BLaER1 treated with 17β-estradiol and CSF1 and Interleukin-3, amounts not matched to agents 10 nM and 100 nM (cell line): ENCODE measurements at regions not wholly inside any gene's neighbourhood (a gene's known extent, or its start where the extent isn't known, plus 50 kb on each side); places are given as distances from the start of the nearest gene placed in this dataset.
A peak's percentile ranks its signal among the peaks of the same experiment; 100 is the strongest.
"Not testable (repeated sequence)": the region's sequence is repeated elsewhere in the genome, so short reads cannot be mapped to it uniquely, and the experiment has no call there.

Source experiments
- H3K27ac ChIP-seq, 11 experiments: shearing (Covaris generic); formaldehyde crosslinking; 2 replicates each; pipeline ENCODE4 v1.8.1; 2022
- H3K27me3 ChIP-seq, 11 experiments: shearing (Covaris generic); formaldehyde crosslinking; 2 replicates each; pipeline ENCODE4 v1.8.1; 2022
- H3K36me3 ChIP-seq, 11 experiments: shearing (Covaris generic); formaldehyde crosslinking; 2 replicates each; pipeline ENCODE4 v1.8.1; 2022
- H3K4me1 ChIP-seq, 10 experiments: shearing (Covaris generic); formaldehyde crosslinking; 2 replicates each; pipeline ENCODE4 v1.8.1; 2022
- H3K4me2 ChIP-seq, 11 experiments: shearing (Covaris generic); formaldehyde crosslinking; 2 replicates each; pipeline ENCODE4 v1.8.1; 2022
- H3K4me3 ChIP-seq, 10 experiments: shearing (Covaris generic); formaldehyde crosslinking; 2 replicates each; pipeline ENCODE4 v1.8.1; 2022
- H3K9ac ChIP-seq, 11 experiments: shearing (Covaris generic); formaldehyde crosslinking; 2 replicates each; pipeline ENCODE4 v1.8.1; 2022
- H3K9me3 ChIP-seq, 11 experiments: shearing (Covaris generic); formaldehyde crosslinking; replicated peaks in 1 of 11; 2 replicates each; pipeline ENCODE4 v1.8.1; 2022
- H4K20me1 ChIP-seq, 11 experiments: shearing (Covaris generic); formaldehyde crosslinking; 2 replicates each; pipeline ENCODE4 v1.8.1; 2022
- Cebpa-rat ChIP-seq, 11 experiments: shearing (Covaris generic); IDR thresholded peaks; 2 replicates each; pipeline ENCODE4 v1.8.1; 2022

DNA sequence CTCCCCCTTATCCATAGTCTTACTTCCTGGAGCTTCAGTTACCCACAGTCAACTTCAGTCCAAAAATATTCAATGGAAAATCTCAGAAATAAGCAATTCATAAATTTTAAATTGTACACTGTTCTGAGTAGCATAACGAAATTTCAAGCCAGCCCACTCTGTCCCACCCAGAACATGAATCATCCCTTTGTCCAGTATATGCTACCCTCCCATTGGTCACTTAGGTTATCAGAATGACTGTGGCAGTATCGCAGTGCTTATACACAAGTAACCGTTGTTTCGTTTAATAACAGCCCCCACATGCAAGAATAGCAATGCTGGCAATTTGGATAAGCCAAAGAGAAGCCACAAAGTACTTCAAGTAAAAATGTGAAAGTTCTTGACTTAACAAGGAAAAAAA lies 325.3 kb upstream of the ADAMTS9 start:
- peaks cover 0 to 2% (median 0%) of the 10 kb centered on the region in 11 experiments; a peak in 1 of 22 replicates for H3K27me3 ChIP-seq

DNA sequence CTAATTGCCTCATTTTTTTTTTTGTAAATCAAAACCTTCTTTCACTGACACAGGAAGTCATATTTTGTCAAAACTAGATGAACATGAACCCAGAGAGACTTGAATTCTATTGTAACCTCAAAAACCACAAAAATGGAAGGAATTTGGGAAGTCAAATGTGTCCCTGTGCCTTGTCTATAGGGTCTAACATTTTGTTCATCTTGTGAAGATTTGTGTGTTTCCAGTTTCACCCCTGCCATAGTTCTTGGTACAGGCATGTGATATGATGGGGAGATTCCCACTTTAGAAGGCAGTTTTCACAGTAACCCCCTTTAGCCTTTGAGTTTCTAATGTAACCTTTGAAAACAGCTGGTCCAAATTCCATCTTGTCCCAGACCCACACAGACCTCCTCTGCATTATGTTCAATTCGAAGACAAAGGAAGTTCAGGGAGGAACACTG lies 318.5 kb upstream of the ADAMTS9 start:
- H3K27ac ChIP-seq = no peak overlapping the region

More for the DNA sequence above, 325.3 kb upstream of the ADAMTS9 start:
- H4K20me1 ChIP-seq = no peaks in the 10 kb centered on the region
- H3K36me3 ChIP-seq = no peaks in the 10 kb centered on the region
- no peak overlapping the region for H3K27ac ChIP-seq
- no peak overlapping the region for H3K4me2 ChIP-seq
- peaks cover 0 to 10% (median 0%) of the 10 kb centered on the region in 10 experiments; a peak in 5 of 20 replicates for H3K4me1 ChIP-seq
- no peak overlapping the region for H3K9ac ChIP-seq
- no peak overlapping the region for H3K4me3 ChIP-seq
- peaks cover 0 to 14% (median 6%) of the 10 kb centered on the region in 11 experiments; a peak in 11 of 22 replicates for H3K9me3 ChIP-seq
- TF ChIP-seq Cebpa-rat (IDR thresholded peaks at IDR 0.05) = no peak

DNA sequence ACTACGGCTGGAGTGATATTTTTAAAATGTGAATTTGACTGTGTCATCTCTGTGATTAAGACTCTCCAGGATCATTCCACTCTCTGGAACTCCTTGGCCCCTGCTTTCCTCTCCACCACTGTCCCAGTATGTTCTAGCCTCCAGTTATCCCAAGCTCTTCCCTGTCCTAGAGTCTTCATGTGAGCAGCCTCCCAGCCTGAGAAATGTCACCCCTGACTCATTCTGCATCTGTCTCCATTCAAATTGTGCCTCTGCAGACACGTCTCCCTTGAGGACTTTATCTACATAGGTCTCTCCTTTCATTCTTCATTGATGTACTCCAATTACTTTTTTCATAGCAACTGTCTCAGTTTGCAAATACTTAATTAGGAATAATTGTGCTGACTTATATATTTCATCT lies 317.7 kb upstream of the ADAMTS9 start:
- Histone ChIP-seq H3K27ac (no peak overlapping the region), H3K4me1 (peaks cover 6 to 28% (median 15%) of the 10 kb centered on the region in 10 experiments; a peak in 19 of 20 replicates), H3K9me3 (no peaks in the 10 kb centered on the region), H4K20me1 (no peaks in the 10 kb centered on the region), H3K36me3 (no peaks in the 10 kb centered on the region), H3K4me2 (no peak overlapping the region), H3K9ac (no peak overlapping the region), H3K4me3 (no peak overlapping the region), H3K27me3 (peaks cover 0 to 17% (median 0%) of the 10 kb centered on the region in 11 experiments; a peak in 1 of 22 replicates)
- TF ChIP-seq Cebpa-rat (IDR thresholded peaks at IDR 0.05) = no peak

More for the DNA sequence above, 318.5 kb upstream of the ADAMTS9 start:
- Histone ChIP-seq H3K4me1 (peaks cover 6 to 28% (median 15%) of the 10 kb centered on the region in 10 experiments; a peak in 19 of 20 replicates), H3K9ac (no peak overlapping the region), H3K27me3 (peaks cover 0 to 17% (median 0%) of the 10 kb centered on the region in 11 experiments; a peak in 1 of 22 replicates), H3K9me3 (no peaks in the 10 kb centered on the region), H4K20me1 (no peaks in the 10 kb centered on the region), H3K36me3 (no peaks in the 10 kb centered on the region), H3K4me3 (no peak overlapping the region), H3K4me2 (no peak overlapping the region)
- no peak for TF ChIP-seq Cebpa-rat (IDR thresholded peaks at IDR 0.05)

GRCh38 chr3:65004795-65005295 lies 317.0 kb upstream of the ADAMTS9 start:
- Histone ChIP-seq H3K9me3 (no peaks in the 10 kb centered on the region), H3K4me2 (peak overlapping the region in 5 of 11 experiments; percentile 4 to 40 (median 30); a peak in 4 of 22 replicates), H3K27ac (no peak overlapping the region), H3K4me1 (peaks cover 6 to 28% (median 15%) of the 10 kb centered on the region in 10 experiments; a peak in 19 of 20 replicates), H3K36me3 (no peaks in the 10 kb centered on the region), H3K27me3 (peaks cover 0 to 17% (median 0%) of the 10 kb centered on the region in 11 experiments; a peak in 1 of 22 replicates), H3K4me3 (no peak overlapping the region), H4K20me1 (no peaks in the 10 kb centered on the region), H3K9ac (no peak overlapping the region)
- TF ChIP-seq Cebpa-rat (IDR thresholded peaks at IDR 0.05) = no peak

- TF ChIP-seq Cebpa-rat (IDR thresholded peaks at IDR 0.05) = no peak
- H3K4me2 ChIP-seq = peak overlapping the region in 10 of 11 experiments; percentile 4 to 40 (median 26); a peak in 15 of 22 replicates
- no peak overlapping the region for H3K27ac ChIP-seq
- H3K4me3 ChIP-seq = no peak overlapping the region
- peaks cover 6 to 28% (median 15%) of the 10 kb centered on the region in 10 experiments; a peak in 19 of 20 replicates for H3K4me1 ChIP-seq
- H3K9ac ChIP-seq = no peak overlapping the region
- H3K36me3 ChIP-seq = no peaks in the 10 kb centered on the region
- H4K20me1 ChIP-seq = no peaks in the 10 kb centered on the region
- peaks cover 0 to 17% (median 0%) of the 10 kb centered on the region in 11 experiments; a peak in 1 of 22 replicates for H3K27me3 ChIP-seq
- H3K9me3 ChIP-seq = no peaks in the 10 kb centered on the region
These were observed 316.5 kb upstream of the ADAMTS9 start for GRCh38 chr3:65004306-65004705.

- H3K4me1 ChIP-seq = peaks cover 12 to 31% (median 21%) of the 10 kb centered on the region in 10 experiments
- not testable (repeated sequence) for H3K36me3 ChIP-seq, H3K9me3 ChIP-seq, H3K27me3 ChIP-seq, H3K9ac ChIP-seq, H3K27ac ChIP-seq, H3K4me2 ChIP-seq, H3K4me3 ChIP-seq, H4K20me1 ChIP-seq
These were observed 313.3 kb upstream of the ADAMTS9 start for GRCh38 chr3:65001119-65001518.

DNA sequence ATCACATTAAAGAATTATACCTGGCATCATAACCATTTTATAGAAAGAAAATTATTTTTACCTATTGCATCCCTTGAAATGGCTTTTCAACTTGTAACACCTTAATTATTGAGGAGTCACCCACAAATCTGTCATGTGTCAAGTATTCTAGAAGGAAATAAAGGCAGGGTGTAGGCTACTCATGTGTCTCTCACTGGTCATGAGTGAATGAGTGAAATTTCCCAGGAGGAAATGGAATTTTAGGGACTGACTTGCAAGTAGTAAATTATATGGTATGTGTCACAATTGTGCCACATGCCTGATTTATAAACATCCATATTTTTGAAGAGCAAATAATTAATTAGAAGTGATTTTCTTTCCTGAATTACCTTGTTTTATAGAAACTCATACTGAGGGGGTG lies 310.5 kb upstream of the ADAMTS9 start:
- Histone ChIP-seq H3K9me3 (no peaks in the 10 kb centered on the region), H3K27me3 (no peaks in the 10 kb centered on the region), H3K4me2 (no peak overlapping the region), H3K27ac (no peak overlapping the region), H4K20me1 (no peaks in the 10 kb centered on the region), H3K9ac (no peak overlapping the region), H3K4me1 (peaks cover 0 to 27% (median 22%) of the 10 kb centered on the region in 10 experiments; a peak in 15 of 20 replicates), H3K4me3 (no peak overlapping the region), H3K36me3 (no peaks in the 10 kb centered on the region)
- no peak for TF ChIP-seq Cebpa-rat (IDR thresholded peaks at IDR 0.05)

DNA sequence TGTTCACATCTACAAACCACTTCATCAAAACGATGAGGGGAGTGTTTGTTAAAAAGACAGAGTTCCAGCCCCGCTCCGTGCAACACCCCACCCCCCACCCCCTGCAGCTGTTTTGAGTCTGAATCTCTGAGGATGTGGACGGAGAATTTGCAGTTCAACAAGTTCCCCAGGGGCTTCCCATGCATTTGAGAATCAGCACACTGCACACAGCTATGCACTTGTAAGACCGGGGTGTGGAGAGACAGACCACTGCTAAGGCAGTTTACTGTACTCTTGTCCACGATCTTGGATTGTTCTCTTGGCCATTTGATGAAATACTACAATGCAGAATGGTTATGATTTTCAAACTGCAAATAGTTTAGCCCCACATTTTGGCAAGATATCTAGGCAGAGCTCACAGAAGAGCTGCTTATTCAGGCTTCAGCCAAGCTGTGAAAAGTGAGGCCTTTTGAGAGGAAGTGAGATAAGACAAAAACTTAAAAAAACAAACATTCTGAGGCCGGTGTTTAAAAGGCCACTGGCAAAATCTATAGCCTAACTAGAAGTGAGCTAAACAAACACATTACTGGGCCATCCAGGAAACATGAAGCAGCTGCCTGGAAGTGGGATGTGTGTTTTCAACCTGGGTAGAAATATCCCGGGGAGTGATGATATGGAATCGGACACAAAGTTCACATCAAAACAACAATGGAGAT lies 308.2 kb upstream of the ADAMTS9 start:
- H3K4me2 ChIP-seq = peak overlapping the region; percentile 8 to 71 (median 53); a peak in 17 of 22 replicates
- H3K9me3 ChIP-seq = no peaks in the 10 kb centered on the region
- H3K36me3 ChIP-seq = no peaks in the 10 kb centered on the region
- TF ChIP-seq Cebpa-rat (IDR thresholded peaks at IDR 0.05) = no peak
- H3K4me1 ChIP-seq = peaks cover 0 to 30% (median 22%) of the 10 kb centered on the region in 10 experiments; a peak in 15 of 20 replicates
- H3K27ac ChIP-seq = peak overlapping the region in 4 of 11 experiments; percentile 3 to 45 (median 20); a peak in 4 of 22 replicates
- no peaks in the 10 kb centered on the region for H4K20me1 ChIP-seq
- H3K4me3 ChIP-seq = no peak overlapping the region
- H3K9ac ChIP-seq = peak overlapping the region in 2 of 11 experiments; percentile 1 to 6; a peak in 2 of 22 replicates
- no peaks in the 10 kb centered on the region for H3K27me3 ChIP-seq

DNA sequence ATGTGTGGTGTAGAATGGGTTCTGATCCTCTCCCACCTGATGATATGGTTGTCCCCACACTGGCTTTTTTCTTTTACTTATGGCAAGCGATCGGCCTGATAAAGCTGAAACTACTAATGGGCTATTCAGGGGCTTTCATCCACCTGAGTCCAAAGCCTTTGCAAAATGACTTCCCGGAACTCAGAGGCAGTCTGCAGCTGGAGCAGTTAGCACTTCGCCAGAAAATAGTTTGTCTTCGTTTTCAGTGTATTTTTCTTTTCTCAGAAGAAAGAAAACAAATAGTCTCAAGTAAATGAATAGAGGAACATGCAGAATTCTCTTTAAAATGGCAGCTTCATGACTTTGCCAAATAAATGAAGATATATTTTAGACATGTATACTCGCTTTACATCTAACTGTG lies 306.0 kb upstream of the ADAMTS9 start:
- Histone ChIP-seq H3K27ac (no peak overlapping the region), H3K9ac (no peak overlapping the region), H3K4me2 (no peak overlapping the region), H3K27me3 (no peaks in the 10 kb centered on the region), H3K36me3 (no peaks in the 10 kb centered on the region), H4K20me1 (no peaks in the 10 kb centered on the region), H3K4me1 (peaks cover 0 to 30% (median 22%) of the 10 kb centered on the region in 10 experiments; a peak in 15 of 20 replicates), H3K4me3 (no peak overlapping the region), H3K9me3 (peaks cover 0 to 7% (median 0%) of the 10 kb centered on the region in 11 experiments; a peak in 6 of 22 replicates)
- TF ChIP-seq Cebpa-rat (IDR thresholded peaks at IDR 0.05) = no peak
